ENCODE measurements at regions not wholly inside any gene's neighbourhood (a gene's known extent, or its start where the extent isn't known, plus 50 kb on each side); places are given as distances from the start of the nearest gene placed in this dataset.
A peak's percentile ranks its signal among the peaks of the same experiment; 100 is the strongest.

DNA sequence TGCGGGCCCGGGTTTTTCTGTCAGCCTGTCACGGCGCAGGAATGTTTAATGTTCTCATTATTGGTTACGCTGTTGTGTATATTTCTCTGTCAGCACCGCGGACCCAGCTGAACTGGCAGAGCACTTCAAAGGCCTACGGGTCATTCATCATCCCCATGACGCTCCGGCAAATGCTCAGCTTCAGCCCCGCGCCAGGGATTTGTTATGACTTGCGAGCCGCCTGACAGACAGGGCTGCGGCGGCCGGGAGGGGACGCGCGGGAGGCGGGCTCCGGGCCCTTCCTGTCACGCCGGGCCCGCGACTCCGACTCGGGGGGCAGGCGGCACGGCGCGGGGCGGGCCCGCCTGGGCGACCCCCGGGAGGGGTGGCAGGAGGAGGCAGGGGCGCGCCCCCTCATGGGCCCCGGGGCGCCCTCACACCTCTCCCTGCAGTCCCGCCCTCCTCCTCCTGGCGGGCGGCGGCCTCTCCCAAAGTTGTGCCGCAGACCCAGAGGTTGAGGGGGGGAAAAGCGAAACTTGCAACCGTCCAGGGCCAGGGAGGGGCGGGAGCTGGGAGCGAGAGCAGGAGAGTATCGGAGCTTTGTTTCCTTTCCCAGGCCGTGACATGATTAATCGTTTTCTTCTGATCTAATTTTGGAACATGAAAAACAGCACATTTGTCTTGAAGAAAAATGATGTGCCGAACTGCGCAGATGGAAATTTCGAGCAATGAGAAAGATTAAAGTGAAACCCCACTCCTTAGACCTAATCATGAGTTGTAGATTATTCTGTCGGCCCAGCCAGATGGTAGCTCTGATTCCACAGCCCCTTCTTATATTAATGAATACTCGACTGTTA is 59.3 kb upstream of the COMTD1 start (continued):
- TF ChIP-seq, protein P1, sequence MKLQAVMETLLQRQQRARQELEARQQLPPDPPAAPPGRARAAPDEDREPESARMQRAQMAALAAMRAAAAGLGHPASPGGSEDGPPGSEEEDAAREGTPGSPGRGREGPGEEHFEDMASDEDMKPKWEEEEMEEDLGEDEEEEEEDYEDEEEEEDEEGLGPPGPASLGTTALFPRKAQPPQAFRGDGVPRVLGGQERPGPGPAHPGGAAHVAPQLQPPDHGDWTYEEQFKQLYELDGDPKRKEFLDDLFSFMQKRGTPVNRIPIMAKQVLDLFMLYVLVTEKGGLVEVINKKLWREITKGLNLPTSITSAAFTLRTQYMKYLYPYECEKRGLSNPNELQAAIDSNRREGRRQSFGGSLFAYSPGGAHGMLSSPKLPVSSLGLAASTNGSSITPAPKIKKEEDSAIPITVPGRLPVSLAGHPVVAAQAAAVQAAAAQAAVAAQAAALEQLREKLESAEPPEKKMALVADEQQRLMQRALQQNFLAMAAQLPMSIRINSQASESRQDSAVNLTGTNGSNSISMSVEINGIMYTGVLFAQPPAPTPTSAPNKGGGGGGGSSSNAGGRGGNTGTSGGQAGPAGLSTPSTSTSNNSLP (IDR thresholded peaks at IDR 0.05; ENCODE audit: low read depth, low read length) = peak; percentile 51; the same call in 1 of the 2 replicates
- TF ChIP-seq ZMYM2 (CRISPR knock-in tag; IDR thresholded peaks at IDR 0.05) = no peak
- TF ChIP-seq ZFP36 (IDR thresholded peaks at IDR 0.05; ENCODE audit: borderline replicate concordance, low read depth, low read length, partially characterized antibody) = no peak
- TF ChIP-seq PLRG1 (conservative IDR thresholded peaks at IDR 0.05) = no peak
- TF ChIP-seq XRCC5 (optimal IDR thresholded peaks at IDR 0.05; ENCODE audit: low read length) = peak; percentile 14
- TF ChIP-seq BHLHE40 (IDR thresholded peaks at IDR 0.05; ENCODE audit: low read length) = no peak
- TF ChIP-seq, protein P2, sequence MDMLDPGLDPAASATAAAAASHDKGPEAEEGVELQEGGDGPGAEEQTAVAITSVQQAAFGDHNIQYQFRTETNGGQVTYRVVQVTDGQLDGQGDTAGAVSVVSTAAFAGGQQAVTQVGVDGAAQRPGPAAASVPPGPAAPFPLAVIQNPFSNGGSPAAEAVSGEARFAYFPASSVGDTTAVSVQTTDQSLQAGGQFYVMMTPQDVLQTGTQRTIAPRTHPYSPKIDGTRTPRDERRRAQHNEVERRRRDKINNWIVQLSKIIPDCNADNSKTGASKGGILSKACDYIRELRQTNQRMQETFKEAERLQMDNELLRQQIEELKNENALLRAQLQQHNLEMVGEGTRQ (IDR thresholded peaks at IDR 0.05; ENCODE audit: low read depth, low read length) = no peak
- TF ChIP-seq, protein P2 (CRISPR knock-in tag; IDR thresholded peaks at IDR 0.05; ENCODE audit: borderline replicate concordance) = no peak
- no peak for TF ChIP-seq ARNTL (CRISPR knock-in tag; IDR thresholded peaks at IDR 0.05)
- no peak for TF ChIP-seq ZNF17 (CRISPR knock-in tag; IDR thresholded peaks at IDR 0.05)
- peak; percentile 99 for TF ChIP-seq MEIS2 (CRISPR knock-in tag; IDR thresholded peaks at IDR 0.05)
- no peak for TF ChIP-seq KMT2B (CRISPR knock-in tag; IDR thresholded peaks at IDR 0.05)
- no peak for TF ChIP-seq ZFAT (CRISPR knock-in tag; conservative IDR thresholded peaks at IDR 0.05)
- TF ChIP-seq FOXO1 (CRISPR knock-in tag; IDR thresholded peaks at IDR 0.05) = no peak; the same call in 1 of the 2 replicates
- no peak for TF ChIP-seq THAP11 (CRISPR knock-in tag; IDR thresholded peaks at IDR 0.05)
- no peak for TF ChIP-seq EED (CRISPR knock-in tag; IDR thresholded peaks at IDR 0.05)
- TF ChIP-seq ZBTB8A (CRISPR knock-in tag; IDR thresholded peaks at IDR 0.05; ENCODE audit: borderline replicate concordance, low read depth) = no peak
- peak; percentile 53 for TF ChIP-seq RAD21 (CRISPR knock-in tag; IDR thresholded peaks at IDR 0.05)
- peak; percentile 49; the same call in 1 of the 2 replicates for TF ChIP-seq GABPB1 (CRISPR knock-in tag; IDR thresholded peaks at IDR 0.05)
- no peak for TF ChIP-seq ZSCAN20 (CRISPR knock-in tag; IDR thresholded peaks at IDR 0.05; ENCODE audit: borderline replicate concordance)
- TF ChIP-seq, protein P3, sequence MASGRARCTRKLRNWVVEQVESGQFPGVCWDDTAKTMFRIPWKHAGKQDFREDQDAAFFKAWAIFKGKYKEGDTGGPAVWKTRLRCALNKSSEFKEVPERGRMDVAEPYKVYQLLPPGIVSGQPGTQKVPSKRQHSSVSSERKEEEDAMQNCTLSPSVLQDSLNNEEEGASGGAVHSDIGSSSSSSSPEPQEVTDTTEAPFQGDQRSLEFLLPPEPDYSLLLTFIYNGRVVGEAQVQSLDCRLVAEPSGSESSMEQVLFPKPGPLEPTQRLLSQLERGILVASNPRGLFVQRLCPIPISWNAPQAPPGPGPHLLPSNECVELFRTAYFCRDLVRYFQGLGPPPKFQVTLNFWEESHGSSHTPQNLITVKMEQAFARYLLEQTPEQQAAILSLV (CRISPR knock-in tag; IDR thresholded peaks at IDR 0.05; ENCODE audit: borderline replicate concordance) = no peak
- peak; percentile 99 for TF ChIP-seq HOXA5 (CRISPR knock-in tag; IDR thresholded peaks at IDR 0.05)
- peak; percentile 50; the same call in 1 of the 2 replicates for TF ChIP-seq ZFX (CRISPR knock-in tag; IDR thresholded peaks at IDR 0.05; ENCODE audit: low read depth)
- TF ChIP-seq MEIS1 (CRISPR knock-in tag; IDR thresholded peaks at IDR 0.05; ENCODE audit: borderline replicate concordance) = peak; percentile 99
- TF ChIP-seq, protein P4, sequence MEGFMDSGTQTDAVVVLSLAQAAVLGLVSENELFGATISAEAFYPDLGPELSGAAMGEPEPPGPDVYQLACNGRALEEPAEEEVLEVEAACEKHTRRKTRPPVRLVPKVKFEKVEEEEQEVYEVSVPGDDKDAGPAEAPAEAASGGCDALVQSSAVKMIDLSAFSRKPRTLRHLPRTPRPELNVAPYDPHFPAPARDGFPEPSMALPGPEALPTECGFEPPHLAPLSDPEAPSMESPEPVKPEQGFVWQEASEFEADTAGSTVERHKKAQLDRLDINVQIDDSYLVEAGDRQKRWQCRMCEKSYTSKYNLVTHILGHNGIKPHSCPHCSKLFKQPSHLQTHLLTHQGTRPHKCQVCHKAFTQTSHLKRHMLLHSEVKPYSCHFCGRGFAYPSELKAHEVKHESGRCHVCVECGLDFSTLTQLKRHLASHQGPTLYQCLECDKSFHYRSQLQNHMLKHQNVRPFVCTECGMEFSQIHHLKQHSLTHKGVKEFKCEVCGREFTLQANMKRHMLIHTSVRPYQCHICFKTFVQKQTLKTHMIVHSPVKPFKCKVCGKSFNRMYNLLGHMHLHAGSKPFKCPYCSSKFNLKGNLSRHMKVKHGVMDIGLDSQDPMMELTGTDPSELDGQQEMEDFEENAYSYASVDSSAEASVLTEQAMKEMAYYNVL (CRISPR knock-in tag; IDR thresholded peaks at IDR 0.05; ENCODE audit: borderline replicate concordance) = 0 out of 2 replicates have a peak, but pooled peaks have one; percentile 24

All from HepG2 (cell line).